ENCODE measurements at regions not wholly inside any gene's neighbourhood (a gene's known extent, or its start where the extent isn't known, plus 50 kb on each side); places are given as distances from the start of the nearest gene placed in this dataset.

- DNase-seq (ENCODE audit: low read depth, low spot score), result no peak
Measured at GRCh38 chr20:12022126-12022525, 104.4 kb downstream of the BTBD3 start.

GRCh38 chr20:12023194-12023795 is 105.6 kb downstream of the BTBD3 start:
- DNase-seq (ENCODE audit: low read depth, low spot score), result no peak

GRCh38 chr20:12028771-12029170 is 111.1 kb downstream of the BTBD3 start:
- DNase-seq (ENCODE audit: low read depth, low spot score), result no peak

- DNase-seq (ENCODE audit: low read depth, low spot score), result no peak
Measured at GRCh38 chr20:12030470-12030869, 112.8 kb downstream of the BTBD3 start.

- DNase-seq (ENCODE audit: low read depth, low spot score), result no peak
Measured at GRCh38 chr20:12036142-12036541, 118.4 kb downstream of the BTBD3 start.

GRCh38 chr20:12037521-12037920 is 119.8 kb downstream of the BTBD3 start:
- DNase-seq (ENCODE audit: low read depth, low spot score), result no peak

- DNase-seq (ENCODE audit: low read depth, low spot score), result no peak
Measured at GRCh38 chr20:12040261-12040660, 122.6 kb downstream of the BTBD3 start.

- no peak for DNase-seq (ENCODE audit: low read depth, low spot score)
Measured at GRCh38 chr20:12044969-12045368, 127.3 kb downstream of the BTBD3 start.

- DNase-seq (ENCODE audit: low read depth, low spot score), result no peak
Measured at GRCh38 chr20:12047838-12048432, 130.2 kb downstream of the BTBD3 start.

GRCh38 chr20:12049125-12049524 is 131.4 kb downstream of the BTBD3 start:
- DNase-seq (ENCODE audit: low read depth, low spot score), result no peak

- no peak for DNase-seq (ENCODE audit: low read depth, low spot score)
Measured at GRCh38 chr20:12051206-12052163, 133.8 kb downstream of the BTBD3 start.

- DNase-seq (ENCODE audit: low read depth, low spot score), result no peak
Measured at GRCh38 chr20:12053353-12053752, 135.7 kb downstream of the BTBD3 start.

GRCh38 chr20:12054556-12054955 is 136.9 kb downstream of the BTBD3 start:
- DNase-seq (ENCODE audit: low read depth, low spot score), result no peak

- DNase-seq (ENCODE audit: low read depth, low spot score), result no peak
Measured at GRCh38 chr20:12055161-12055560, 137.5 kb downstream of the BTBD3 start.

GRCh38 chr20:12056839-12057238 is 139.1 kb downstream of the BTBD3 start:
- DNase-seq (ENCODE audit: low read depth, low spot score), result no peak

- no peak for DNase-seq (ENCODE audit: low read depth, low spot score)
Measured at GRCh38 chr20:12057778-12058177, 140.1 kb downstream of the BTBD3 start.

GRCh38 chr20:12058216-12058615 is 140.5 kb downstream of the BTBD3 start:
- DNase-seq (ENCODE audit: low read depth, low spot score), result no peak

- DNase-seq (ENCODE audit: low read depth, low spot score), result no peak
Measured at GRCh38 chr20:12061466-12061865, 143.8 kb downstream of the BTBD3 start.

- DNase-seq (ENCODE audit: low read depth, low spot score), result no peak
Measured at GRCh38 chr20:12063106-12063684, 145.5 kb downstream of the BTBD3 start.

GRCh38 chr20:12064540-12064939 is 146.8 kb downstream of the BTBD3 start:
- DNase-seq (ENCODE audit: low read depth, low spot score), result no peak

- no peak for DNase-seq (ENCODE audit: low read depth, low spot score)
Measured at GRCh38 chr20:12067686-12068085, 150.0 kb downstream of the BTBD3 start.

GRCh38 chr20:12068121-12068520 is 150.4 kb downstream of the BTBD3 start:
- DNase-seq (ENCODE audit: low read depth, low spot score), result no peak

All from brain pericyte (primary cell).